DMS53 (cell line): ENCODE measurements at regions not wholly inside any gene's neighbourhood (a gene's known extent, or its start where the extent isn't known, plus 50 kb on each side); places are given as distances from the start of the nearest gene placed in this dataset.

Experiments
- DNase-seq: peaks from one replicate; lab custom pipeline; 2025; lab: John Stamatoyannopoulos, UW

DNA sequence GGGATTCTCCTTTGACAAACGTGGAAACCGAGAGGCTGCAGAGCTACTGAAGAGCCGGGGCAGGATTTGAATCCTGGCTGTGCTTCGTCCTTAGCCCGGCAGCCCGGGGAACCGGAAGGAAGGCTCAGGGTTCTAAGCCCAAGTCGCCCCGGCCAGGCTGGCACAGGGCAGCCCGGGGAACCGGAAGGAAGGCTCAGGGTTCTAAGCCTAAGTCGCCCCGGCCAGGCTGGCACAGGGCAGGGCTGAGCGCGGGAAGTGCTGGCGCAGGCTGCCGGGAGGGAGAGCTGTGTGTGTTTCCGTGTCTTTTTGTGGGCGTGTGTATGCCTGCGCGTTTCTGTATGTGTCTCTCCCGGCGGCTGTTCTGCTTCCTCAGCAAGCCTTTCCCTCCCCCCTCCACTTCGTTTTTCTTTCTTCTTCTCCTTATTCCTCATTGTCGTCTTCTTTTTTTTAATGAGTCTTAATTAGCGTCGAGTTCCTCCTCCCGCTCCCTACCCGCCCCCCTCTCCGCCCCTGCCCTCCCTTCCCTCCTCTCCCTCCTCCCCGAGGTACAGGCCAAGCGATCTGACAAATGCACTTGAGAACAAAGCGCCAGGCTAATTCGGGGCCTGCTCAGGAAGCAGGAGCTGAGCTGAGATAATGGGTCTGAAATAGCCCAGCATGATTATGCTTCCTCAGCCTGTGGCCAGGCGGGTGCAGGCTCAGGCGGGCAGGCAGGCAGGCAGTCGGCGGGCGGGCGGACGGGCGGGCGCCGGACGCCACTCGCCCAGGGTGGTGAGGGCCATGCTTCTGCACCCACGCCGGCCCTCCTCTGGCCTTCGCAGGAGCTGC, 65.9 kb downstream of the EFNB1 start:
- DNase-seq, result peak; percentile 85

DNA sequence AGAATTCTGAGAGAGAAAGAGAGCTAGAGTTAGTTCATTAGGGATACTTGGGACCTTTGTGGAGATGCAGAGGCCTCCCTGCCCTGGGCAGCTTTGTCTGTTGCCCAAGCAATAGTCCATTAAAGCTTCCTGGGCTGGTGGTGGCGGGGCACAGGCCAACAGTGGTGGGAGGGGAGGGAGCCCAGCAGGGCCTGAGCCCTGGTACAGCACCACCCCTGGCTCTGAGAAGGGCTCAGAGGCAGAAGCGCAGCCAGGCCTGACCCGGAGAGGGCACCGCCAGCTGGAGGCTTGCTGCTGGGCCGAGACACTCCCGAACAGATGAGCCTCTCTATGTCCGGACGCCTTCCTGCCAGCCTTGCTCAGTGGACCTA, 65.3 kb downstream of the EFNB1 start:
- no peak for DNase-seq

DNA sequence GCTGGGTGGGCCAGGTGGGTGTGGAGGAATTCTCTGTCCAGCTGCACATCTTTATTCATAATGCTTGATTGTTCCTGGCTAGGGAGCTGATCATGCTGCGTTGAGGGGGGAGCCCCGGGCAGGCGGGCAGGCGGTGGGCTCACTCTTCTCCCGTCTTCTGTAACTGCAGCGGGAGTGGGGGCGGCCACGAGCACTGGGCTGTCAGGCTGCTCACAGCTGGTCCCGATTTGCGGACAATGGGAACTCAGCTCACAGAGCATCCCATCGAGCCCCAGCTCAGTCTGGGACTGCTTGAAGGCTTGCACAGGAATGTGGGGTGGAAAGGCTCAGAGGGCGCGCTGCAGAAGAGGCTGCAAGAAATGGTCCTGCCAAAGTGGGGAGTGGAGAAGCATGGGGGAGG, 63.8 kb downstream of the EFNB1 start:
- DNase-seq, result no peak

DNA sequence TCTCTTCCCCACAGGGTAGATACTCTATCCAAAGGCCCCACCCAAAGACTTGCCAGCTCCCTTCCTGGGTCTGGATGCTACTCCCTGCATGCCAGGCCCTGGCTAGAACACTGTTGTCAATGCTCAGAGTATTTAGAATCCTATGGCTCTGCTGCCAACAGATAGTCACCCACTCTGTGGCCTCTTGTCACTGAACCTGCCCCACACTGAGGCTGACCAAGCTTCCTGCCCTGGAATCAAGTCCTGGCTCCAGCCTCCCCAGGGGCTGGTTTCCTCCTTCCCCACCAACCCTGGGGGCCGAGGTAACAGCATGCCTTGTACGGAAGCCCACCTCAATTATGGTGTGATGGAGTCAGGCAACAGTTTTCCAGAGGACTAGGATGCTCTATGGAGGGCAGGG, 63.3 kb downstream of the EFNB1 start:
- no peak for DNase-seq
